ENCODE measurements at regions not wholly inside any gene's neighbourhood (a gene's known extent, or its start where the extent isn't known, plus 50 kb on each side); places are given as distances from the start of the nearest gene placed in this dataset.
A peak's percentile ranks its signal among the peaks of the same experiment; 100 is the strongest.

DNA sequence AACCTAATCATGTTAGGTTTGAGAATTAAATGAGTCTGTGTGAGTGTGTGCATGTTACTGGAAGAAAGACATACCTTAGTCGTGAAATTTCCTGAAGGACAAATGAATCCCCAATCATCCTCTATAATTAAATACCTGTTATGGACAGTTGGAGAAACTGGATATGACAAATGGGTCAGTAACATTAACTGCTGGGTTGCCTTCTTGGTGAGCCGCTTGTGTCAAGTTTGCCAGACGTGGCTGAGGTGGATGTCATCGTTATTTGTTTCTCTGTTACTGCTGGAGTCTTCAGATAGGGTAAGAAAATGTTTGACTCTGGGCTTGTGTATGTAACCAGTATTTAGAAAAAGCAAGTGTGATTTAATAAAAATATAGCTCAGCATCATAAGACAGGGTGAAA is 131.6 kb downstream of the CAND1 start:
- no peak for DNase-seq
- H3K9me3 ChIP-seq, result peaks cover 0 to 5% (median 0%) of the 10 kb centered on the region in 3 donors
- H3K36me3 ChIP-seq, result no peaks in the 10 kb centered on the region
- H3K27ac ChIP-seq, result no peak overlapping the region
- TF ChIP-seq, protein P1, sequence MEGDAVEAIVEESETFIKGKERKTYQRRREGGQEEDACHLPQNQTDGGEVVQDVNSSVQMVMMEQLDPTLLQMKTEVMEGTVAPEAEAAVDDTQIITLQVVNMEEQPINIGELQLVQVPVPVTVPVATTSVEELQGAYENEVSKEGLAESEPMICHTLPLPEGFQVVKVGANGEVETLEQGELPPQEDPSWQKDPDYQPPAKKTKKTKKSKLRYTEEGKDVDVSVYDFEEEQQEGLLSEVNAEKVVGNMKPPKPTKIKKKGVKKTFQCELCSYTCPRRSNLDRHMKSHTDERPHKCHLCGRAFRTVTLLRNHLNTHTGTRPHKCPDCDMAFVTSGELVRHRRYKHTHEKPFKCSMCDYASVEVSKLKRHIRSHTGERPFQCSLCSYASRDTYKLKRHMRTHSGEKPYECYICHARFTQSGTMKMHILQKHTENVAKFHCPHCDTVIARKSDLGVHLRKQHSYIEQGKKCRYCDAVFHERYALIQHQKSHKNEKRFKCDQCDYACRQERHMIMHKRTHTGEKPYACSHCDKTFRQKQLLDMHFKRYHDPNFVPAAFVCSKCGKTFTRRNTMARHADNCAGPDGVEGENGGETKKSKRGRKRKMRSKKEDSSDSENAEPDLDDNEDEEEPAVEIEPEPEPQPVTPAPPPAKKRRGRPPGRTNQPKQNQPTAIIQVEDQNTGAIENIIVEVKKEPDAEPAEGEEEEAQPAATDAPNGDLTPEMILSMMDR (IDR thresholded peaks at IDR 0.05), result no peak
- H3K27me3 ChIP-seq, result no peaks in the 10 kb centered on the region
- H3K4me3 ChIP-seq, result no peak overlapping the region
- H3K4me1 ChIP-seq, result peaks cover 0 to 9% (median 0%) of the 10 kb centered on the region in 4 donors
- intact Hi-C loops (cut with DNase I; ENCODE audit: low total_unique reads), result no loop called here

DNA sequence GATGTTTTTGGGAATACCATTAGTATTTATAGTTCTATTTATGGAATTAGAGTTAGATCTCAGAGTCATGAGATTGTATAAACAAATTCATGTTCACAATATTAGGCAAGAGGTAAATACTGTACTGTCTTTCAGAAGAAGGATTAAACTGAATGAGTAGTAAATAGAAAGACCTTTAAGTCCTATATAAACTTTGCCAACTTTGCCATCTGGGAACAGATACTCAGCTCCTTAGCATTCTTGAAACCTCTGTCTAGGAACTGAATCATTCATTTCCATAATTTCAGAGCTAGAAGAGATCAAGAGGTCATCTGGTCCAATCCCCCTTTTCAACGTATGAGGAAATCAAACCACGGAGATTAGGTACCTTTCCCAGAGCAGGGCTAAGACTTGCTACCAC is 141.1 kb downstream of the CAND1 start:
- TF ChIP-seq, protein P1 (IDR thresholded peaks at IDR 0.05), result no peak
- H3K9me3 ChIP-seq, result no peaks in the 10 kb centered on the region
- H3K27ac ChIP-seq, result no peak overlapping the region
- no peaks in the 10 kb centered on the region for H3K27me3 ChIP-seq
- intact Hi-C loops (cut with DNase I; ENCODE audit: low total_unique reads), result loop anchor here (10.0 kb wide), 1 partner anchor 45 kb away; no protein-coding TSS in a partner anchor
- H3K4me1 ChIP-seq, result peaks cover 0 to 23% (median 7%) of the 10 kb centered on the region in 4 donors
- H3K36me3 ChIP-seq, result no peaks in the 10 kb centered on the region
- H3K4me3 ChIP-seq, result no peak overlapping the region
- DNase-seq, result no peak

DNA sequence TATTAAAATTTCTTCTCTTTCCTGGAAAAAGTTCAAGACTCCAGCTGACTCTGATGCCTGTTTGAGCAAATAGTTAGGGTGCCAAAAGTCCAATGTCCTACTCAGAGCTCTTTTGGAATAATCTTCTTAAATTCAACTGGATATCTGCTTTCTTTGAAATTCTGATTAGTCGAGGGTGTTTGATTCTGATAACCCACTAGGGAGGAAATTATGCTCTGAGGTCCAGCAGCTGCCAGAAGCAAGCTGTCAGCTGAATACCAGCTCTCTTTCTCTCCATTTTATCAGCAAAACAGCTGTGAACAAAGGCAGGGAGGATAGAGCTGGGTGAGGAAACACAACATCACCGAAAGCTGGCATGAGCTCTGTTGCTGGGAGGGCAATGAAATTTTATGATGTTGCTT is 141.5 kb downstream of the CAND1 start:
- Histone ChIP-seq H3K27ac (no peak overlapping the region), H3K4me3 (no peak overlapping the region), H3K4me1 (peaks cover 0 to 23% (median 7%) of the 10 kb centered on the region in 4 donors), H3K36me3 (no peaks in the 10 kb centered on the region), H3K9me3 (no peaks in the 10 kb centered on the region), H3K27me3 (no peaks in the 10 kb centered on the region)
- no peak for DNase-seq
- intact Hi-C loops (cut with DNase I; ENCODE audit: low total_unique reads), result loop anchor here (10.0 kb wide), 1 partner anchor 46 kb away; no protein-coding TSS in a partner anchor
- TF ChIP-seq, protein P1 (IDR thresholded peaks at IDR 0.05), result no peak

DNA sequence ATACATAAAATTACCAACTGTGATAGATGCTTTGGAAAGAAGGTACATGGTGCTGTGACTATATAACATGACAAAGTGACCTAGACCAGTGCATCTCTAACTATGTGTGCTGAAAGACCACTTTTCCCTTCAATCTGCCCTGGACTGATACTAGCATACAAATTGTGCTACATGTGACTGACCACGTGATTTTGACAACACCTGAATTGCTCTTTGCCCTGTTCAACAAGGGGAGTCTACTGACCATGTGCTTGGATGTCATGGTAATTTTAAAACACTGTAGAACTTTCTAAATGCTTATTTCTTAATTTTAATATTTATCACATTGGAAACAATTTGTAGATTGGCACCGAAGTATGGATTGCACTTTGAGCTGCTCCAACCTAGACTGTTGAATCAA is 142.4 kb downstream of the CAND1 start:
- no peaks in the 10 kb centered on the region for H3K36me3 ChIP-seq
- H3K4me1 ChIP-seq, result peaks cover 0 to 23% (median 7%) of the 10 kb centered on the region in 4 donors
- no peaks in the 10 kb centered on the region for H3K27me3 ChIP-seq
- intact Hi-C loops (cut with DNase I; ENCODE audit: low total_unique reads), result loop anchor here (10.0 kb wide), 1 partner anchor 47 kb away; no protein-coding TSS in a partner anchor
- no peak overlapping the region for H3K27ac ChIP-seq
- no peak overlapping the region for H3K4me3 ChIP-seq
- no peaks in the 10 kb centered on the region for H3K9me3 ChIP-seq
- TF ChIP-seq, protein P1 (IDR thresholded peaks at IDR 0.05), result no peak
- DNase-seq, result no peak

DNA sequence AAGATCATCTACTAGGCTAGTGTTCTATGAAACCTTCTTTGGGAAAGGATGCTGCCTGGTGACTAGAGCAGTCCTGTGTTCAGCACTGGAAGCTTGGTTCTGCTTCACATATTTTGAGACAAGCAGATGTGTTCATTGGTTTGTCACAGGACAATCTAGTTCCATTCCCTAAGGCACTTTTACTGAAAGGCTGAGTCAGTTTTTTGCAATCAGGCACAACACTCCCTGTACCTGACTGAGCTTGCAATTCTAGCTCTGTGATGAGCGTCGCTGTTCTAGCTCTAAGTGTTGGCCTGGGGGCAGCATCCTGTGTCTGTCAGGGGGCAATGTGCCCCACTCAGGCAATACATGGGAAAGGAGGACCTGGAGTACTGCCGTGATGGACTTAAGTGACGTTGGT is 144.4 kb downstream of the CAND1 start:
- H3K27ac ChIP-seq, result peak overlapping the region in 1 of 2 donors; percentile 10
- TF ChIP-seq, protein P1 (IDR thresholded peaks at IDR 0.05), result no peak
- no peaks in the 10 kb centered on the region for H3K36me3 ChIP-seq
- intact Hi-C loops (cut with DNase I; ENCODE audit: low total_unique reads), result loop anchor here (10.0 kb wide), 1 partner anchor 49 kb away; no protein-coding TSS in a partner anchor
- DNase-seq, result no peak
- H3K27me3 ChIP-seq, result no peaks in the 10 kb centered on the region
- H3K4me1 ChIP-seq, result peaks cover 0 to 23% (median 7%) of the 10 kb centered on the region in 4 donors
- H3K4me3 ChIP-seq, result no peak overlapping the region
- H3K9me3 ChIP-seq, result no peaks in the 10 kb centered on the region

Measured in tibial artery (tissue), 4 donors.